GM19043 (cell line): ENCODE measurements at regions not wholly inside any gene's neighbourhood (a gene's known extent, or its start where the extent isn't known, plus 50 kb on each side); places are given as distances from the start of the nearest gene placed in this dataset.

Experiments
- ATAC-seq: cut with Tn5 transposase; IDR thresholded peaks from one replicate; pipeline ENCODE4 v1.9.1; 2021; ENCODE audit warnings: low read depth; ENCODE audit not compliant: unreplicated experiment

DNA sequence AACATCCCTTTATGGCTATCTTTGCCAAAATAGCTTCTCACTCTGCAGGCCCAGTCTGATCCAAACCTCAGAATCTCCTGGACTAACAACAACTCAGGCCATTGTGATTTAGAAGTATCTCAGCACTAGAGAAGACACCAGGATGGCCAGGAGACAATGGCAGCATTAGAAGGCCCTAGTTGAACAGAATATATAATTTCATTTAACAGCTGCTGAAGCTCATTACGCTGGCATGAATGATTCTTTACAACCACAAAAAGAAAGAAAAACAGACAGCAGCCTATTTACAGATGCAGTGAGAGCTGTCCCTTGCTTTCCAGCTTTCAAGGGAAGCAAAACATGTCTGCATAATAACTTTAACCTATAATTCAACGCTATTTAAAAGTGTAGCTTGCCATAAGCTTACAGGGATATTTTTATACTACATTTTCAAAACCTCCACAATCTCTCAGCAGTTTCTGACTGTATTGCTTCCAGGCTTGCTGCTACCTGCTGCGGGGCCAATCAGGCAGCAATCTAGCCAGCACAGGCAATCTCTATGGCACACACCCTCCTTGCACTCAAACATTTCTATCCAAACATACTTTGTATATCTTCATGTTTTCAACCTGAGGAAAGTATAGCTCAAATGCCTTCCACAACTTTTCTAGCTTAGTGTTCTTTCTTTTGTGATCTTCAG, 107.3 kb downstream of the OGFRL1 start:
- ATAC-seq = no peak

DNA sequence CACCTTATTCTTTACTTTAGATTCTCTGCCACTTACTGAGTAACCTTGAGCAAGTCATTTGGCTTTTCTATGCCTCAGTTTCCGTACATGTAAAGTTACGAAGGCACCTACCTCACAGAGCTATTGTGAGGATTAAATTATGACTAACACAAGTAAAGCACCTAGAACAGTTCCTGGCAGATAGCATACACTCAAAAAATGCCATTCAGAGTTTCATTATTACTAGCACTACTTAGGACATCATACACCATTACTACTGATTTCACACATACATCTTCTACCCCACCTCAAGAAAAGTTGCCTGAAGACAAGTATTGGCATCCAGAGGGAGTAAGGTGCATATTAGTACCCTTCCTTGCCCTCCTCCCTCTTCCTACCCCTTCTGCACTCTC, 107.8 kb downstream of the OGFRL1 start:
- no peak for ATAC-seq

DNA sequence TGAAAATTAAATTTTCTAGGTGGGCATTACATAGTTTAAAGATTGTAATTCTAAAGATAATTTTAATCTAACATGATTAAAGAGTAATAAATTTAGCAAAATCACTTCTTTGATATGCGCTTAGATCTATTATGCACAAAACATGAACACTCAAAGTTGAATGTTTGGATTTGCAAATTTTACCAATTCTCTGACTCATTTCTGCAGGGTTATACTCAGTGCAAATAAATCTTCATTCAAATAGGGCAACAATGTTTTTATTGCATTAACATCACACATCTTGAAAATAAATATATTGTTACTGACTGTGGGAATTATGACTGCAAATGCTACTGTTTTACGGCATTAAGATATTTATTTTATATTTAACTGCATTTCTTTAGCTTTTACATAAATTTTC, 110.7 kb downstream of the OGFRL1 start:
- no peak for ATAC-seq

DNA sequence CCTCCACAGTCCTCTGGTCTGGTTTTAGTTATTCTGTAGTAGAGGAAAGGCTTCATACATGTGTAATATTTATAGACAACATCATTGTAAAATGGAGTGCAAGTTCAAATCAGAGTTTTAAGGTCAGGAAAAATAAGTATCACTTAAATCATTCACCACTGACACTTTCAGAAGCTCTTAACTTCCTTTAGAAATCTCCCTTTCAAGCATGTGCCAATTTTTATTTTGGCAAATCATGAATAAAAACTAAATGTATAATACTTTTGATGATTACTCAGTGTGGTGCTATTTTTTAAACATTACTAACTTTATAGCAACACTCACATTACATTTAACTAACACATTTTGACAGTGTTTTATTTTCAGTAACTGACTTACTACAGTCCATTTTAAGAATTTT, 112.2 kb downstream of the OGFRL1 start:
- ATAC-seq = no peak

DNA sequence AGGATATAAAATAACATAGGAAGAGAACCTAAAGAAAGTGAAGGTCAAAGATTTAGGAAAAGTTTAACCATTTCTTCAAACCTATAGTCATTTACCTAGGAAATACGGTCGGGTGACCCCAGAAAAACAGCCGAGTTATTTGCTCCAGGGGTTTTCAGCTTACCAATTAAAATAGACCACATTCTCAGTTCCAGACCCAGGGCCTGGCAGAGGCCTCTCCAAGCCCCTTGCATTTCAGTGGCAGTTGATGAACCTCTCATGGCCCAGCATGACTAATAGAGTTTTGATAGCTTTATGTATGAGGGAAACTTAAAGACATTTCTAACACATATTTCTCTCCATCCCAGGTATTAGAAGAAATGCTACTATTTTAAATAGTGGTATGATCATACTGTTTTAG, 113.5 kb downstream of the OGFRL1 start:
- no peak for ATAC-seq

DNA sequence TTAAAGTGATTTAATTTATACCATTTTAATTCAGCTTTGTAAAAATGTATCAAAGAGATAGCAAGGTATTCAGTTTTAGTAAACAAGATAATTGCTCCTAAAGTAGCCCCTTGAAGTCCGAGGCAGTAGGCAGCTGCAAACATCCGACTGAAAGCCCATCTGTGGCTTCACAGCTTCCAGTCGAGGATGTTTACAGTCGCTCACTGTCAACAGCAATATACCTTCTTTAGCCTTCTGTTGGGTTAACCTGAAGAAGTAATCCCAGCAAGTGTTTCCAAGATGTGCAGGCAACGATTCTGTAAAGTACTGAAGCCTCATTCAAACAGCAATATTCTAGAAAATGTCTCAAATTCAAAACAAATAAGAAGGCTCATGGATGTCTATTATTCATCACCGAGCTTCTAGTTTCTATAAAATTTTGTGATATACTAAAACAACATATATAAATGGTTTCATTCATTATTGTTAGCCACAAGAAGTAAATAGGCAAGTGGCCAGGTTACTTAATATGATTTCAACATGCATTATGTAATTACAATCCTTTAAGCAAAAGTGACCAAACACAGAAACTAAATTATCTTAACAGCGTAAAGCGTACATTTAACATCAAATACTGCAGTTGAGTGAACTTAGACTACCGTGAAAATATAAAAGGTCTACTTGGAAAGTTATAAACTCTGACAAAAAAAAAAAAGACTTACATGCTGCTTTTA, 115.0 kb downstream of the OGFRL1 start:
- ATAC-seq = no peak

DNA sequence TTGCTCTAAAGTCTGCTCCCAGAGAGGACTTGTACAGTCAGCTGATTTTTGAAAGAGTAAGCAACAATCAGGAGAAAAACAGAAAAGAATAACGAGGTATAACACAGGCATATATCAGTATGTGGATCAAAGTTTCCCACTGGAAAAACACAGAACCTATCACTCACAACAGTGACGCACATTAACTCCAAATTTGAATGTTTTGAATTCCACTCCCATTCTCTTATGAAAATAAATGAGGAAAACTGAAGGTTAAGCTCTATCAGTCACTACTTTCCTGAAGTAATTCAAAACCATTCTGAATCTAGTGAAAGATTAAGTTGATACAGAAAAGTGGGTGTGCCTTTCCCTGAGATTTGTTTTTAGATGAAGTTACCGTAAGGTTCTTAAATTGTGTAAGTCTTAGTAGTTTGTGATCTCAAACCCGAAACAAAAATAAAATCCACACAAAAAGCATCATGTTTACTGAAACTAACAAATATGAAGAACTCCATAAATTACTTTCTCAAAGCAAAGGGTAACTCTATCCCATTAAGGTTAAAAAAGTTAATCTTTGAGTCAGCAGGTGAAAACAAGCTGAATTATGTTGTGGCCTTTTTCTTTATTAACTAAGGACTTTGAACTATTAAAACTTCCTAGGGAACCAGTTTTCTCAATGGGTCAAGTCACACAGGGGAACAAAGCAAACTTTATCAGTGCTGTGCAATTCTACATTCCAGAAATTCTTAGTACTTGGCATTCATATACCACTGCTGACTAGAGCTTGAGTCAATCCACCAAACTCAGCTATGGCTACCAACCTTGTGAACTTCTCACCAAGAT, 115.7 kb downstream of the OGFRL1 start:
- ATAC-seq = no peak

DNA sequence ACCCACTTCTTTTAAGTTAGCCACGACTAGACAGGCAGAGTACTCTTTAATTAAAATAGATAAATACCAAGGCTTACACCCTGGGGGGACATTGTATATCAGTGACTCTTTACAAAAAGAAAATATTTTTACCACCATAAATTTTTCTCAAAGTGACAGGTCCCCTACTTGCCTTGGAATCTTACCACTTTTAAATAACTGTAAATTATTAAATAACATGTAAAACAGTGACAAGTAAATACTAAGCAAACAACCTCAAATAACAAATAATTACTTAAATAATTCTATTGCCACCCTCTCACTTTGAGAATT, 116.3 kb downstream of the OGFRL1 start:
- ATAC-seq = no peak

DNA sequence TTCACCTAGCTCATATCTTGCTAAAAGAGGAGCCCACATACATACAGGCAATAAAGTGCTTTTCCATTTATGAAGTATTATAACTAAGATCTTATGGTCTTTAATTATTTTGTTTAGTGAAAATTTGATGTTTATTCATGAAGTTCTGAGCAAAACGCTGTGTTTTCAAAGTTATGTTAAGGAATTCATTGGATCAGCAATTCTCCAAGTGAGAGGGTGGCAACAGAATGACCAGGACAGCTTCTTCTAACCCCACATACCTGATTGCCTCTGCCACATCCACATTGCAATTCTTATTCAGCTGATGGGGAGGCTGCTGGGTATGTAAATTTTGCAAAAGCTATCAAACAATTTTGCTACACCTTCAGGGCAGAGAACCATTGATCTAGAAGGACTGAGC, 116.8 kb downstream of the OGFRL1 start:
- no peak for ATAC-seq

DNA sequence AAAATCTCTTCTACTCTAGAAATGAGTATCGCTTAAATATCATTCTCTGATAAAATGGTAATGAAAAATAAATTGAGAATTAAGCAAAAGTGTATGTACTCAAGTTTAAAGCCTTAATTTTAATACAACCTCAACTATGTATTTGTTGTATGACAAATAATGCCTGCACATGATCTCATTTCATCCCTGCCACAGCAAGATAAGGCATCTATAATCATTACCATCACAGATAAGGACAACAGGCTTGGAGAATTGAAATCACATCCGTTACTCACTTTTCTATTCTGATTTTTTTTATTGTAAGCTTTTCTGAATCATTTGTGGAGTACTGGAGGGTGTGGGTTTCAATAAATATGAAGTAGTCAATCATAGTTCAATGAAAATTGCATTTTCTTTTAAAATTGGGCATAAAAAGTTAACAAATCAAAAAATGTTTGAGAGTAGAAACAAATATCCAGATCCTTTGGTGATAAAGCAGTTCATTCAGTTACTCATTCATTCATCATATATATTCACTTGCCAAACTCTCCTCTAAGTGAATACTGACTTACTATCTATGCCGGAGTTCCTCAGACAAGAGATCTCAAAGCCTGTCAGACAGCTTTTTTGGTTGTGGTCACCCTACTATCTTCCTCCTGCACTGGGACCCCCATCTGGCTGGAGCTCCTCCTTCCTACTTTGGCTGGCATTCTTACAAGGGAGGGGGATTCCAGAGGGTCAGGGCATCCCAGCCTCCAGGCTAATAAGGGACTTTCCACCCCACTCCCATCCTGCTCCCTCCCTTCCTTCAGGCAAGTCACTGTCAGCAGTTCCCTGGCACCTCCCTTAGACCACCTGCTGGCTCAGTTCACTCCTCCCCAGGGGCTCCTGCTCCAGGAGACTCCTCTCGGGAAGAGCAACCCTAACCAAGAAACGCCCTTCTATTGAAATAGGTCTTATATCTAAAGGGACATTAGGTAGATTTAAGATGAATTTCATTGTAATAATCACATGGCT, 118.6 kb downstream of the OGFRL1 start:
- no peak for ATAC-seq

DNA sequence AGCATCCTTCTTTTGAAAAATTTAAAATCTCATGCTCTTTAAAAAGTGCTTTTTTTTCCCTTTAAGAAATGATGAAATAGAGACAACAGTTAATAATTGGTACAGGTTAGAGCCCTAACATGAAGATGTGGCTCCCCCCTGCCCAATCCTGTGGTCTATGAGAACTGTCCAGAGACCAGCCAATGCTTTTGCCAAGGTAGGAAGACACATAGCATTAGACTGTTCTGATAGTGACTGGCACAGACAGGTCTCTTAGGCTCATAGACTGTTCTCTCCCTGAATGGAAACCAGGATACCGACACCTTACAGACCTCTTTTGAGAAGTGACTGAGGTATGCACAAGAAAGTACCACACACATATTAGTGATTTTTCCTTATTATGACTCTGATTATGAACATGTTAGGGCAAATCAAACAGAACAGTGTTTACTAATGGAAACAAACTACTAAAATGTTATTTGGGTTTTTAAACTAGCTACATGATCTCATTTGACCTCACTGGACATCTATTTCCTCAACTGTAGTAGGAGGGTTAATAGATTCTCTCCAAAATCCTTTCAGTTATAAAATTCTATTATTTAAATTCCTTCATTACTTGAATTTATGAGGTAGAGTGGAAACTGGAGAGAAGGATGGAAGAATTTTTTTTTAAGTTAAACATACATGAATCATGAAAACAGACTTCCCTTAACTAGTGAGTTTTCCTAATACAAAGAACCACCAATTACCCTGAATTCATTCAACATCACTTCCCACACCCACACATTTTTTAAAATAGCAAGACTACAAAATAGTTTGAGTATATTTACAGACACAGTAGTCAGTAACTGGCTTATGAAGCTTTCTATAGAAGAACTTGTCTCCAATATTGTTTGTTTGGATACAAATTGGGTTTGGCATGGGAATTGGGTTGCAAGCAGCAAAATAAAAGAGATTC, 120.4 kb downstream of the OGFRL1 start:
- no peak for ATAC-seq

DNA sequence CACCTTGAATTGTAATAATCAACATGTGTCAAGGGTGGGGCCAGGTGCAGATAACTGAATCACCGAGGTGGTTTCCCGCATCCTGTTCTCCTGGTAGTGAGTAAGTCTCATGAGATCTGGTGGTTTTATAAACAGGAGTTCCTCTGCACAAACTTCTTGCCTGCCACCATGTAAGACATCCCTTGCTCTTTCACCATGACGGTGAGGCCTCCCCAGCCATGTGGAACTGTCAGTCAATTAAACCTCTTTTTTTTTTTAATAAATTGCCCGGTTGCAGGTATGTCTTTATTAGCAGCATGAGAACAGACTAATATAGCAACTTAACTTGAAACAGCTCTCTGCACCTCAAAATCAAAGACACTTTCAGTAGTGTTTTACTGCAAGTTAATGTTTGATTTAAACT, 121.6 kb downstream of the OGFRL1 start:
- ATAC-seq = no peak

DNA sequence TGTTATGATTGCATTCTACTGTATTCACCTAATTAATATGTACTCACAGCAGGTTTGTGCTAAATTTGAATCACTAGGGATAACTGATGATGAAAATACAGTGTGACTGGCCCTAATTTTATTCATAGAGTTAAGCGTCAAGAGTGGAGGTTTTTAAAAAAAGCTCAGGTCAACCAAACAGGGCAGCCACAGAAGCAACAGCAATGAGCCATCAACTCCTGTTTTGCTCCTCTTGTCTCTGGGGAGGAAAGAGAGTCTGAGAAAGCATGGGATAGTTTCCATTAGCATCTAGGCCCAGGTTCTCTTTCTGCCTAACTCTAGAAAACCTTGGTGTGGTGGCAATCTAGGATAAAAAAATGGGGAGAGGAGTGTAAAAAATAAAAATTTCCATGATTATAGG, 122.1 kb downstream of the OGFRL1 start:
- ATAC-seq = no peak

DNA sequence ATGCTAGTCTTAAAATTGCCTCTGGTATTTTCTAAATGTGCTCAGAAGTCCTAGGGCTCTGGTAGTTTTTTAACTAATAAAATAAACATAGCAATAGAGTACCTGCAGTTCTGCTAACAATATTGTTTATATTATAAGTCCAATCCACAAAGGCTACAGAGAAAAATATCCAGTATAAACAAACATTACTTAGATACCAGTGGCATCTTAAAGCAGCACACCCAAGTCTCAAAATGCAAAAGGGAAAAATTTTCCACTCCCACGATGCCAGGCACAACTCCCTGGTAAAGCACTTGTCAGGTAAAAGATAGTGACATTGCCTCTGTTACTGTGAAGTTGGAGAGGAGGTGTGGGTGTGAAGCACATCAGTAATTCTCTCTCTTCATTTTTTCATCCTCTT, 123.3 kb downstream of the OGFRL1 start:
- no peak for ATAC-seq

DNA sequence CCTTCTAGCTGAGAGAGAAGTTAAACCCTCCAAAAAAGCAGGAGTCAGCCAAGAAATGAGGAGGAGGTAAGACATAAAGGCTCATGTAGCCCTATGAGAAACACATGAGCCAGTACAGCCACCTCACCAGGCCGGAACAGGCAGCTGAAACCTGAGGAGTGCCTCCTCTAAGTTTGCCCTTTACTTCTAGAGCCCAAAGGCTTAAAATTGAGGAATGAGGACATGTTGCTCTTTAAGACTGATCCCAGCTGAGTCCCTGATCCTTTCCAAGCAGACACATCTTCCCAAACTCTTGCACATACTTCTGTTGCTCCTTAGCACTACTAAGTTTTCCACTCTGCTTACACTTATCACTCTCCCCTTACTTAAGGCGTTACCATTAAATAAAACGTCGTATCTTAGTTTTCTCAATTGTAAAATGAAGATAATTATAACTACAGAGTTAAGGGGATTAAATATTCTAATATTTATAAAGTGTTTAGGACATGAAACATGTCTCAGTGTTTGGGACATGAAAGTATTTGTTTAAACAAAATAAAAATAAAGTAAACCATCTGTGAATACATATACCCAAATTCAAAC, 124.0 kb downstream of the OGFRL1 start:
- ATAC-seq = no peak

DNA sequence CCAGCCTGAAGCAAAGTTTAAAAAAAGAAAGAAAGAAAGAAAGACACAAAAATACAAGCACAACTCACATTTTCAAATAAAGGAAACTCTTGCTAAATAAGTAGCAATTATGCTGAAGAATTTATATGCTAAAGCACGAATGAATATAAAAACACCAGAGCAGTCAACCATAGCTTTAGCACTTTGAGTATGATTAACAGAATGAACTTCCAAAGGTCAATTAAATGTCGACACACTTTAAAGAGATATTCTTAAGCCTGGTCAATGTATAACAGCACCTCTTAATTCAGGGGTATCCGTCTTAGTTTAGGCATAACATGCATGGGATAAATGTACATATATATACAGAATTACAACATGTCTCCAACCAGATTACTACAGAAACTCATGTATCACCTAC, 125.9 kb downstream of the OGFRL1 start:
- no peak for ATAC-seq

DNA sequence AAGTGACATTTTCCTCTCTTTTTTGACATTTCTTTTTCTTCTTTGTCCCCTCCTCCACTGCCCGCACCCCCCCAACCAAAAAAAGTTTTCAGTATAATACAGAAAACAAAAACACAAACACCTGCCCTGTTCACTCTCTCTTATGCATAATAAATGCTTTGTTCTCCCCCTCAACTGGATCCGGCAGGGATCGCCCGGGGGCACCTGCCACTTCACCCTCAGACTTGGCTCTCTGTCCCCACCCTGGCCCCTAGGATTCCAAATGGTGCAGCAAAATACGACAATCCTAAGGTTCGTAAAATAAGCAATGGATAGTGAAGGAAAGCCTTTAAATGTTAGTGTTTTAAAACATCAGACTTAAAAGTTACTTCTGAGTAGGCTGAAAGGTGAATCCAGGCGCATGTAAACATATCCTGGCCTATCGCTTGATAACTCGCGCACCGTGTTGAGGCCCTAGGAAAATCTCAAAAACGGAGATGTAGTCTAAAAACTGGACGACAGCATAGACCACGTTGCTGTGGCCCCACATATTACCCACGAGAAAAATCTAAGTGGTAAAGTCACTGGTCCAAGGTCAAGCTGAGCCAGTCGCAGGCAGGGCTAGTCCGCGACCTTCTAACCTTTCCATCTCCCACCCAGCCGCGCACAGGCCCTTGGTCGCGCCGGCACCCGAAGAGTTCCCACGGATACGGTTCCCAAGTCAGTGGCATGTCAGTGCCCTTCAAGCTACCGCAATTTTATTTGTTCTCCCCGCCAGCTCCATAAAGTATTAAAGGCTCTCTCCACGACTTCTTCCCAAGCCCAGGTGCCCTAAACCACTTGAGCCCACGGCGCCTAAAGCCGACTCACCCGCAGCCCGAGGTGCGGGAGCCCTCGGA, 130.8 kb downstream of the OGFRL1 start:
- no peak for ATAC-seq

DNA sequence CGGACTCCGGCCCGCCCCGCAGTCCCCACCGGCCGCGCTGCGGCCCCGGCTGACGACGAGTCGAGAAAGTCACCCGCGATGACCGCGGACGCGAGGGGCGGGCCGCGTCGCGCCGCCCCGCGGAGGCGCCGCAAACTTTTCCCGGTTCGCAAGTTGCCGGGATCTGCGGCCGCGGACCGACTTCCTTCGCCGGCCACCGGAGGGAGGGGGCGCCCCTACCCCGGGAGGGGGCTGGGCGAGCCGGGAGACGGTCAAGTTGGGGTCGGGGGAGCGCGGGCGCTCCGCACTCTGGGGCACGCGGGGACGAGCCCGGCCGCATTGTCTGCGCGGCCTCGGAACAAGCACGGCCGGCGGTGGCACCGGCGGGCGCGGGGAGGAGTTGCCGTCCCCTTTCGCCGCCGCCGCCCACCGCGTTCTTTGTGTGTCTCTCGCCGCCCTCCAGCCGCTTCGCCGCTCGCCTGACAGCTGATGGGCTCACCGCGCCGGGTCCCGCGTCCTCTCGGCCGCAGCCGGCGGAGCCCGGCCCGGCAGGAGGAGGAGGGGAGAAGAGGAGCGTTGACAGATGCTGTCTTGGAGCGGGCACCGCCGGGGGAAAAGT, 131.6 kb downstream of the OGFRL1 start:
- ATAC-seq = peak; percentile 30
